Endothelial cell of umbilical vein (primary cell): ENCODE measurements at regions not wholly inside any gene's neighbourhood (a gene's known extent, or its start where the extent isn't known, plus 50 kb on each side); places are given as distances from the start of the nearest gene placed in this dataset.

ENCODE experiments used
- BruUV-seq: library from RNA; stranded (reverse); fragments of 400-500 nt; replicated peaks from 2 replicates; lab custom pipeline; 2021; lab: Mats Ljungman, UMichigan
- CTCF ChIA-PET: fragments of 300-600, 350-600 bp; sonication (Branson Sonifier 250); formaldehyde crosslinking; loops from one replicate; lab custom pipeline; 2021; ENCODE audit warnings: antibody characterized with exemption, inconsistent platforms; lab: Charles Lee
- POLR2A ChIA-PET: fragments of 300-600, 350-600 bp; sonication (Branson Sonifier 250); formaldehyde crosslinking; loops from one replicate; lab custom pipeline; 2021; ENCODE audit warnings: antibody characterized with exemption, inconsistent platforms; lab: Charles Lee
- DNase-seq: peaks from one replicate; pipeline ENCODE4 v3.0.0-alpha.2; 2011; ENCODE audit warnings: low read depth, low spot score
- FAIRE-seq: peaks from 2 replicates; lab custom pipeline; 2011; peaks lifted over from hg19 to GRCh38; lab: Jason Lieb, UNC
- H2AFZ ChIP-seq: 2 replicates; pipeline ENCODE4 v1.6.0; 2012; ENCODE audit warnings: low read depth, low read length, control low read depth, inconsistent platforms
- H3K27ac ChIP-seq: 2 replicates; pipeline ENCODE4 v1.5.1; 2011; ENCODE audit warnings: low read depth, mild to moderate bottlenecking, control low read depth, low read length, moderate library complexity; ENCODE audit not compliant: insufficient read depth
- H3K27me3 ChIP-seq, 2 experiments: 2 replicates each; pipeline versions ENCODE4 v1.6.0 to v1.6.1; 2011; ENCODE audit warnings: low read length in 2 of 2, mixed read lengths in 1 of 2; ENCODE audit not compliant: control insufficient read depth in 2 of 2, insufficient read depth in 2 of 2
- H3K36me3 ChIP-seq, 2 experiments: 2 replicates in 1 of 2; 3 replicates in 1 of 2; pipeline ENCODE4 v1.5.1; 2011; ENCODE audit warnings: low read length in 2 of 2, mild to moderate bottlenecking in 1 of 2, moderate library complexity in 1 of 2; ENCODE audit not compliant: control insufficient read depth in 2 of 2, insufficient read depth in 2 of 2; ENCODE audit errors: extremely low read depth in 1 of 2
- H3K4me1 ChIP-seq: 3 replicates; pipeline ENCODE4 v1.5.1; 2011; ENCODE audit warnings: mild to moderate bottlenecking, low read length; ENCODE audit not compliant: control insufficient read depth, insufficient read depth; ENCODE audit errors: extremely low read depth
- H3K4me2 ChIP-seq: 2 replicates; pipeline ENCODE4 v1.6.1; 2011; ENCODE audit warnings: low read length, control low read depth, mixed read lengths; ENCODE audit not compliant: insufficient read depth
- H3K4me3 ChIP-seq, 3 experiments: fragments of 200-600 bp in 1 of 3; sonication (generic), shearing (Covaris generic) in 1 of 3; replicated peaks in 1 of 3; 2 replicates each; pipeline ENCODE4 v1.5.1; 2011 to 2016; ENCODE audit warnings: control low read depth in 3 of 3, low read length in 3 of 3, mild to moderate bottlenecking in 2 of 3, inconsistent platforms in 1 of 3, low read depth in 1 of 3, moderate library complexity in 1 of 3; ENCODE audit not compliant: insufficient read depth in 1 of 3
- H3K79me2 ChIP-seq: 2 replicates; pipeline ENCODE4 v1.6.0; 2012; ENCODE audit warnings: low read length, inconsistent platforms; ENCODE audit not compliant: control insufficient read depth, insufficient read depth
- H3K9ac ChIP-seq: replicated peaks from 2 replicates; pipeline ENCODE3; 2011; ENCODE audit warnings: low read length, control low read depth; ENCODE audit not compliant: insufficient read depth; ENCODE audit errors: extremely low read depth
- H3K9me1 ChIP-seq: replicated peaks from 3 replicates; pipeline ENCODE4 v1.6.0; 2011; ENCODE audit warnings: mild to moderate bottlenecking, low read length; ENCODE audit not compliant: control insufficient read depth, insufficient read depth; ENCODE audit errors: extremely low read depth
- H3K9me3 ChIP-seq: replicated peaks from 2 replicates; pipeline ENCODE4 v1.5.1; 2012; ENCODE audit warnings: low read length, inconsistent platforms; ENCODE audit not compliant: control insufficient read depth, insufficient read depth
- H4K20me1 ChIP-seq: replicated peaks from 2 replicates; pipeline ENCODE3; 2011; ENCODE audit warnings: mild to moderate bottlenecking, low read length; ENCODE audit not compliant: control insufficient read depth, insufficient read depth; ENCODE audit errors: extremely low read depth
- FOS ChIP-seq: IDR thresholded peaks from 2 replicates; pipeline ENCODE4 v1.6.1; 2011; ENCODE audit warnings: mild to moderate bottlenecking, low read length, moderate library complexity, borderline replicate concordance; ENCODE audit not compliant: insufficient read depth
- GATA2 ChIP-seq: IDR thresholded peaks from 2 replicates; pipeline ENCODE4 v1.7.0; 2011; ENCODE audit warnings: low read depth, mild to moderate bottlenecking, moderate library complexity, mixed read lengths, low read length; ENCODE audit not compliant: insufficient read length, insufficient read depth
- MYC ChIP-seq: IDR thresholded peaks from one replicate; pipeline ENCODE4 v1.6.1; 2011; ENCODE audit warnings: mild to moderate bottlenecking, low read depth, low read length
- POLR2AphosphoS5 ChIP-seq: IDR thresholded peaks from 2 replicates; pipeline ENCODE4 v1.6.1; 2012; ENCODE audit warnings: low read depth, mild to moderate bottlenecking, control low read depth, low read length, moderate library complexity; ENCODE audit not compliant: insufficient read depth
- dilution Hi-C: fragments of 300-500 bp; cut with MboI; formaldehyde crosslinking; loops from one replicate; pipeline ENCODE4 v1.15.0; 2019; ENCODE audit warnings: low sequenced_read_pairs; ENCODE audit not compliant: extremely low pct_ligation_motif_present
- intact Hi-C: fragments of 100-400 bp; cut with micrococcal nuclease; formaldehyde crosslinking; loops from one replicate; pipeline ENCODE4 v1.10.0; 2022
- TF ChIP-seq, protein P1 (sequence below): IDR thresholded peaks from 2 replicates; pipeline ENCODE4 v1.6.1; 2011; ENCODE audit not compliant: insufficient read depth, insufficient read length
- TF ChIP-seq, protein P2 (sequence below), 2 donors: IDR thresholded peaks; 1 replicate in 1 of 2; 2 replicates in 1 of 2; pipeline ENCODE4 v1.5.1; 2011; ENCODE audit warnings: low read length in 2 of 2, mild to moderate bottlenecking in 2 of 2, moderate library complexity in 2 of 2, control low read depth in 1 of 2, inconsistent platforms in 1 of 2, low read depth in 1 of 2; ENCODE audit not compliant: insufficient read depth in 1 of 2; ENCODE audit errors: extremely low read depth in 1 of 2

DNA sequence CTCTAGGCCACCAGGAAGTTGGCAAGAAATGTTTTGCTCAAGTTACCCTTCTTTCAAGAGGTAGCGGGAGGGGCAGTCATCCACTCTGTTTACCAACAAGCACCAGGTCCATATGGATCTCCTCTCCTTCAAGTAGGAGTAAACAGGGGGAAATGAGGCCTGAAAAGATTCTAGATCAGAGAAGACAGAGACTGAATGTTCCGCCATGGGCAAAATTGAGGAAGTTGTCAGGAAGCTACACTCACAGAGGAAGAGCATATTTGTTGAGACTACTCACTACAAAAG is 81.6 kb downstream of the KLF15 start:
- H3K27ac ChIP-seq = peak overlapping the region; percentile 17
- ChIA-PET CTCF (interaction anchor here (0.9 kb wide), 1 partner anchor 16 kb away, joined by 3 read pairs; no protein-coding TSS in a partner anchor), POLR2A (no interaction called here)
- peak overlapping the region; percentile 57 for H3K4me2 ChIP-seq
- no peak overlapping the region for H3K9ac ChIP-seq
- no peaks in the 10 kb centered on the region for H3K9me3 ChIP-seq
- dilution Hi-C loops (no loop called here), intact Hi-C loops (no loop called here)
- TF ChIP-seq GATA2 = peak; percentile 10
- TF ChIP-seq, protein P1, sequence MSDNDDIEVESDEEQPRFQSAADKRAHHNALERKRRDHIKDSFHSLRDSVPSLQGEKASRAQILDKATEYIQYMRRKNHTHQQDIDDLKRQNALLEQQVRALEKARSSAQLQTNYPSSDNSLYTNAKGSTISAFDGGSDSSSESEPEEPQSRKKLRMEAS = no peak
- TF ChIP-seq FOS = peak; percentile 46
- TF ChIP-seq, protein P2, sequence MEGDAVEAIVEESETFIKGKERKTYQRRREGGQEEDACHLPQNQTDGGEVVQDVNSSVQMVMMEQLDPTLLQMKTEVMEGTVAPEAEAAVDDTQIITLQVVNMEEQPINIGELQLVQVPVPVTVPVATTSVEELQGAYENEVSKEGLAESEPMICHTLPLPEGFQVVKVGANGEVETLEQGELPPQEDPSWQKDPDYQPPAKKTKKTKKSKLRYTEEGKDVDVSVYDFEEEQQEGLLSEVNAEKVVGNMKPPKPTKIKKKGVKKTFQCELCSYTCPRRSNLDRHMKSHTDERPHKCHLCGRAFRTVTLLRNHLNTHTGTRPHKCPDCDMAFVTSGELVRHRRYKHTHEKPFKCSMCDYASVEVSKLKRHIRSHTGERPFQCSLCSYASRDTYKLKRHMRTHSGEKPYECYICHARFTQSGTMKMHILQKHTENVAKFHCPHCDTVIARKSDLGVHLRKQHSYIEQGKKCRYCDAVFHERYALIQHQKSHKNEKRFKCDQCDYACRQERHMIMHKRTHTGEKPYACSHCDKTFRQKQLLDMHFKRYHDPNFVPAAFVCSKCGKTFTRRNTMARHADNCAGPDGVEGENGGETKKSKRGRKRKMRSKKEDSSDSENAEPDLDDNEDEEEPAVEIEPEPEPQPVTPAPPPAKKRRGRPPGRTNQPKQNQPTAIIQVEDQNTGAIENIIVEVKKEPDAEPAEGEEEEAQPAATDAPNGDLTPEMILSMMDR (IDR thresholded peaks at IDR 0.05; ENCODE audit: extremely low read depth in 1 of 2, insufficient read depth in 1 of 2, low read depth in 1 of 2, low read length in 2 of 2) = no peak
- no peak for TF ChIP-seq MYC
- peak; percentile 43 for TF ChIP-seq POLR2AphosphoS5
- H2AFZ ChIP-seq = peak overlapping the region; percentile 97
- peak; percentile 75 for FAIRE-seq
- BruUV-seq = no TSS peak
- DNase-seq = peak; percentile 10
- H3K36me3 ChIP-seq = no peaks in the 10 kb centered on the region
- no peaks in the 10 kb centered on the region for H3K79me2 ChIP-seq
- H3K27me3 ChIP-seq = no peaks in the 10 kb centered on the region
- H3K9me1 ChIP-seq = no peaks in the 10 kb centered on the region
- peaks cover 15% of the 10 kb centered on the region for H3K4me1 ChIP-seq
- no peaks in the 10 kb centered on the region for H4K20me1 ChIP-seq
- no peak overlapping the region for H3K4me3 ChIP-seq
